GM18499 (cell line): ENCODE measurements at regions not wholly inside any gene's neighbourhood (a gene's known extent, or its start where the extent isn't known, plus 50 kb on each side); places are given as distances from the start of the nearest gene placed in this dataset.

Source experiments
- ATAC-seq: cut with Tn5 transposase; IDR thresholded peaks from one replicate; pipeline ENCODE4 v1.9.1; 2021; ENCODE audit warnings: moderate number of reproducible peaks; ENCODE audit not compliant: insufficient read depth, unreplicated experiment

DNA sequence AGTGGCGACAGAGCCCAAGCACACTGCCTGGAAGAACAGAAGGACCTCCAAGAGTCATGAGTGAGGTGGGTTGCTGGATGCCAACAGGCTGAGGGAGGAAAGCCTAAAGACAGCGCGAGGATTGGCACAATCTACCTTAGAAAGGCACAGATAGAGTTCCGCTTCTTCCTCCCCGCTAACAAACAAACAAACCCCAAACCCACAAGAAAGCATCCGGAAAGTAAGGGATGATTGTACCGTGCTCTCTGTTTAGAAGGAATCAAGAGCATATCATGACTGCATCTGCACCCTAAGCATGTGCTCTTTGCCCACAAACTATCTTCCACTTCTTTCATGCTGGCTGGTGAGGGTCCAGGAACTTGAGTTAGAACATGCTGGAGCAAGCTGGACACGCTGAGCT, 233.0 kb upstream of the KLF12 start:
- ATAC-seq, result no peak

DNA sequence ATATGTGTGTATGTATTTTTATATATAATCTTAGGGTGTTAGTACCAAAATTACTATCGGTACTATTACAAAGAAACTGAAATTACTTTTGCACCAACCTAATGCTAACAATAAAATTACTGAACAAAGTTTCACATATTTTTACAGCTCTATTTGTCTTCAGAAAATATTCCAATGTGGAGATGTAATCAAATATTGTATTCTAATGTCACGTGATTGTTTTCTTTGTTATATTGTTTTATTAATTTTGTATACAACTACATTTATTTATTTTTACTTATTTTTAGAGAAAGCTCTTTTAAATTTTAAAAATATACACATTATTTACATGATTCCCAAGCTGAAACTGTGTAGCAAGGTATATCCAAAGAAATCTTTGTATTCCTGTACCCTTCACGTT, 227.1 kb upstream of the KLF12 start:
- ATAC-seq, result no peak

GRCh38 chr13:74346960-74347359, 212.8 kb upstream of the KLF12 start:
- ATAC-seq, result no peak

DNA sequence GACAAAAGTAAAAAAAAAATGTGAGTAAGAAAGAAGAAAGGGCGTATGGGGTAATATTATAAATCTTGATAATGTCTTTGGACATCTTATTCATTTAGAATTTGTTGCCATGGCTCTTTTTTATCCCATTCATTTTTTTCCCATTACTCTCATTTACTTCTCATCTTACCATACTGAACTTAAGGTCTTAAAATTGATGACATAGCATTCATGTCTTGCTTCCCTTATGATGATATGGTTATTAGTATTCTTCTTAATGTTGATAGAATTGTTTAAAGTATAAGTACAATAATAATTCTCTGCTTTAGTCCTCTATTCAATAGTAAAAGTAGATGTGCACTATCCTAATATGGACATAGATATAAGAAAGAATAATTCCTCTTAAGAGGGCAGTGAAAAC, 204.1 kb upstream of the KLF12 start:
- no peak for ATAC-seq

- no peak for ATAC-seq
These were observed 202.3 kb upstream of the KLF12 start for GRCh38 chr13:74336546-74336945.

GRCh38 chr13:74335370-74335769, 201.2 kb upstream of the KLF12 start:
- no peak for ATAC-seq

- no peak for ATAC-seq
These were observed 195.8 kb upstream of the KLF12 start for GRCh38 chr13:74329962-74330361.

DNA sequence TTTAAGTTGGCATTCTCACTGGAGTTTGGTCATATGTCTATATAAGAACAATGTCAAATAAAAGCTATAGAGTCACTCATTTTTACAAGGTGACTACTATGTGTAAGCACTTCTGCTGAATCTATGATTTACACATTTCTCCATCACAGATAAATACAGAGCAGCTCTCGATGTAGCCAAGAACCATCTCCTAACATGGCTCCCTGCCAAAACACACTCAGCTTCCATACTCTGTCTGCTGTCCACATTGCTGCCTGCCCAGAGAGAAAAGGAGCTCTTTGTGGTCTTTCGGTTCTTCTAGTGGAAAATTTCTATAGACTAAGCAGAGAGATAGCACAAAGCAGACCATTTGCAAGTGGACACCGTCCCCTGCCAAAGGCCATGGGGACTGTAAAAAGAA, 190.9 kb upstream of the KLF12 start:
- no peak for ATAC-seq

DNA sequence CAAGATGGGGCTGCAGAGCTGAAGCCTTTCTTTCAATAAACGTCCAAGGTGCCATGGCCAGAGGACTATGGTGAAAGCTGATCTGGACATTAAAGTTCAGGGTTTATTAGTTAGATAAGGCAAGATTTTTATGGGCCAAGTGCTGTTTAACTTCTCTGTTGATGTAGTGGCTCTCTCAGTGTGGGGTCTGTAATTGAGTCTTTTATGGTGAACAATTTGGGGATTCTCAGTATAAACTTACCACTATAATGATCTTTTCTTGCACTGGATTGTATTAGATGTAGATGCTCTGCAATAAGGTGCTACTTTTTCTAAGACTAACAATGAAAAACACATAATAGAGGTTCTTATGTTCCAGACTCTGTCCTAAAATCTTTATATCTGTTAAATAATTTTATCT, 190.1 kb upstream of the KLF12 start:
- ATAC-seq, result no peak

DNA sequence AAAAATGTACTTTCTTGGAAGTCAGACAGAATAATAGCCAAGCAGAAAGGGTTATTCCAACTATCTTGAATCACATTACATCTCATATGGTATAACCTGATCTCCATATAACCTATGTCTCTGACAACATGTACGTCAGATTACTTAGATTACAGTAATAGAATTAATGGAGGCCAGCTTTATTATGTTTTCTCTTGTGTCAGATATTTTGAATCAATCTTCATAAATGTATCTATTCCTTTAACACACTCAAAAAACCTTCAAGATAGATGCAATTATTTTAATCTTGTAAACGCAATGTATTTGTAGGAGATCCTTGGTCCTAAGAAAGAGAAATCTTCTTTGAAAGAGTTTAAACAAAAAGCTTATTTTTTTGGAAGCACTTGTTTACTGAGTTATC, 188.4 kb upstream of the KLF12 start:
- no peak for ATAC-seq

- ATAC-seq, result no peak
These were observed 186.1 kb upstream of the KLF12 start for GRCh38 chr13:74320282-74320681.

- ATAC-seq, result no peak
These were observed 182.3 kb upstream of the KLF12 start for GRCh38 chr13:74316547-74316946.

GRCh38 chr13:74306496-74306895, 172.3 kb upstream of the KLF12 start:
- no peak for ATAC-seq

DNA sequence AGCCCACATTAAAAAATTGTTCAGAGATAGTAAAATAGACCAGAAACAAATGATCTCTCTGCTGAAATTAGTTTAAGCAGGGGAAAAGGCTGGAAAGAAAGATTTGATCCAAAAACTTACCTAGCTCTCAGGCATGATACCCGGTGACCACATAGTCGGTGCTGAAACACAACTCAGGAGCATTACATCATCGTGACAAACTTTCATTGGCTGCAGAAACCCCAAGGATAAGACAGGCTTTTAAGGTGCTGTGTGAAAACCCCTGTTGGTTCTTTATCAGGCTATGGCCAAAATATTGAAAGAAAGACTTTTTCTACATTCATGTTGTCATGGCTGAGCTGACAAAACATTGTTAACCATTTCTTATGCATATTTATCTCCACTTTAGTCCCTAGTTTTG, 171.7 kb upstream of the KLF12 start:
- no peak for ATAC-seq

GRCh38 chr13:74301258-74301935, 167.2 kb upstream of the KLF12 start:
- no peak for ATAC-seq

GRCh38 chr13:74300162-74300561, 166.0 kb upstream of the KLF12 start:
- no peak for ATAC-seq

DNA sequence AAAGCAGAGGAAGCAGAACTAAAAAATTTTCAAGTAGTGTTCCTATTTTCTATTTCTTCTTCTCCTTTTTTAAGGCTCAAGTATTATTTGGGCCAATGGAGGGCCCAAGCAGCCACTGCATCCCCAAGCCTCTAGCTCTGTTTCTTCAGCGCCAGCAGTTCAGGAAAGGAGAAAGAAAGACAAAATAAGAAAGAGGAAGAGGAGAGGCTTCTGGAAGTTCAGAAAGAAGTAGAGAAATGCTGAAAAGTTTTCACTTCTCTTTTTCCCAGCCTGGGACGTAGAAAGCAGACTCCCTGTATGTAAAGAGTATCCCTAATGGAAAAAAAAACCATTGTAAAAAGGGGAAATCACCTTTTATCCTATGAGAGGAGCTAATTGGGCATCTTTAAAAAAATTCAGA, 165.5 kb upstream of the KLF12 start:
- no peak for ATAC-seq

DNA sequence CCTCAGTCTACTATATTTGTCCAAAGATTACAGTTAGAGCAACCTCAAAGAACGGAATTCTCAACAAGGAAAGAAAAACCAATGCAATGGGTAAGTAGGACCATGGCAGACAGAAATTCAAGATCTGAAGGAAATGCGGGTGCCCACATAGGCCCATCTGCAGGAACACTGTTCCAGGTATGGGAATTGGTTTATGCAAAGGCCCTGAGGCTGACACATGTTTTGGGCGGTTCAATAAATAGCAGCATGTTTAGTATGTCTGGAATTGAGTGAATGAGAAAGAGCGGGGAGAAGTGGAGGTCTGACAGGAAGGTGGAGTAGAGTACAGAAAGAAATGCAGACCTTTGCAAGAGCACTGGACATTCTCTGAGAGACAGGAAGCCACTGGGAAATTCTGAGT, 164.7 kb upstream of the KLF12 start:
- ATAC-seq, result no peak

DNA sequence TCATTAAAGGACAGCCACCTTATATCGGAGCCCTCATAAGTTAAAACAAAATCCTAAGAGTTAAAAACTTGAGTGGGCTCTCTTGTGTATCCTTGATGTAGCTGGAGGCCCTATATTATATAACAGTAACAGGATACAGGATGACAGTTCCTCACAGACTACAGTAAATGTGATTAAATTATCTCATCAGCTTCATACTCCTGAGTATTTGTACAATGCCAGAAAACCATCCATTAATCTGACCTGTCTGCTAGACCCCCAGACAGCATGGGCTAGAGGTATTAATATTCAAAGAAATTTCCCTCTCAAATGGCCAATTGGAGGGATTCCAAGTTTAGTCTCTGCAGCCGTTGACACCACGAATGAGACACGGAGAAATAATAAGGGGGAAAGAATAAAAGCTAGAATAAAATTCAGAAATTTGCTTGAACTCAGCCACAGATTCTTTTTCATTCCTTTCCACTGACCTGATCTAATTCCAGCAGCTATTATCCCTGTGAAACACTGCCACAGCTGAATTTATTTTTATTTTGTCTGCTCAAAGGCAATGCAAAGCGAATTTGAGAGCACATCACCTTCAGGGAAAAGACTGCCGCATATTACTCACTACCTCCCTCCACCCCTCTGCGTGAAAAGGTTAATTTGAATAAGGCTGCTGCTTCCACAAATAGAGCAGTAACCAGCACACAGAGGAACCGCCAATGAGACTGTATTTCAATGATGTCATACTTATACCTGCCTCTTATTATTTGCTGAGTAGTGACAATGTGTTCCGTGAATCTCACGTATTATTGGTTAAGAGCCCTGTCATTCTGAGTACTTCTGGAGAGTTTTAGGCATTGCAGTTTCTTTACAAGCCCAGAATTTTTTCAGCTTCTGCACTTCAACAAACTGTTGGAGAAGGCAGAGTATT, 155.9 kb upstream of the KLF12 start:
- ATAC-seq, result peak; percentile 83

DNA sequence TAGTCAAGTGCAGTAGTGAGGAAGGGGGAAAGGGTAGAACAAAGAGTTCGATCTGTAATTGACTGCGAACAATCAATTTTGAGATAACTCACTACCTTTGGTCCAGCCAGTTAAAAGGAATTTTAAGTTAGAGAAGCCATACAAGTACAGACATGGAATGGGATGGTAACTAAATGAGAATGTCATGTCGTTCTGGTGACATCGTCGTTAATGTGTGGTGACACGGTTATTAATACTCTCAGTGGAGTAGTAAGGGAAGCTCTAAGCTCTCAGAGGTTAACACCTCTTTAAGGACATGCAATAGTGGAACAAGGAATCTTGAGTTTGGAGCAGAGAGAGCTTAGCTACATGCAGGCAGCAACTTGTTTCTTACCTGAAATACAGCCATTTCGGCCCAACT, 154.9 kb upstream of the KLF12 start:
- no peak for ATAC-seq

DNA sequence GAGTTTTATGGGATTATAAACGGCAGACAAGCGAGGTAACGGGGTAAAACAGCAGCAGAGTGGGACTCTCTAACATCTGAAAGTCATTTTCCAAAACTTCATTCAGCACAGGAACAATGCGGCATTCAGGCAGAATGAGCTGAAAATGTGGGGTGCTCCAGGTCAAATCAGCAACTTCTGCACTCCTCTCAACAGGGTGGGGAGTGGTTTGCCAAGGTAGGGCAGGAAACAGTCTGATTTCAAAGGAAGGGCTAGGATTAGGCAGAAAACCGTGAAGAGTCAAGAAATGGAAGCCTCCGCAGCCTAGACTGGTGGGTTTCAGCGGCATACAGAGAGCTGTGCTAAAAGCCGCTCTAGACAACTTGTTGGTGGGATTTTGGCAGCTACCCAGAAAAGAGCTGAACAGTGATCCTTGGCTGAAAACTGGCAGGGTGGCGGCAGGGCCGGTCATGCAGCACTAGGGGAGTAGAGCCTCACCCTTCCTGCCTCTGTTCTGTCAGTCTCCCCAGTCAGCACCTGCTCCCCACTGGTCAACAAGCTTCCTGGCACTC, 154.2 kb upstream of the KLF12 start:
- no peak for ATAC-seq
